Liver (tissue), 3 donors: ENCODE measurements at regions not wholly inside any gene's neighbourhood (a gene's known extent, or its start where the extent isn't known, plus 50 kb on each side); places are given as distances from the start of the nearest gene placed in this dataset.

Experiments
- CTCF ChIP-seq: fragments of 150-350 bp; IDR thresholded peaks from 2 replicates; pipeline ENCODE4 v1.5.1; 2017; ENCODE audit warnings: improper control_type of control experiment, low read depth, low read length; ENCODE audit not compliant: missing input control
- GABPA ChIP-seq, 2 donors: IDR thresholded peaks in 1 of 2; conservative IDR thresholded peaks in 1 of 2; 2 replicates each; pipeline ENCODE4 v1.6.1; 2016; ENCODE audit warnings: antibody characterized with exemption in 2 of 2, mild to moderate bottlenecking in 1 of 2, moderate library complexity in 1 of 2
- JUND ChIP-seq, 2 donors: IDR thresholded peaks; 2 replicates each; pipeline ENCODE4 v1.6.1; 2016; ENCODE audit warnings: antibody characterized with exemption in 2 of 2
- MAX ChIP-seq: IDR thresholded peaks from 2 replicates; pipeline ENCODE4 v1.6.1; 2016; ENCODE audit warnings: antibody characterized with exemption
- RAD21 ChIP-seq, 2 donors: IDR thresholded peaks; 2 replicates each; pipeline ENCODE4 v1.6.1; 2016; ENCODE audit warnings: antibody characterized with exemption in 2 of 2, mild to moderate bottlenecking in 2 of 2
- REST ChIP-seq: IDR thresholded peaks from 2 replicates; pipeline ENCODE4 v1.6.1; 2016; ENCODE audit warnings: antibody characterized with exemption, mild to moderate bottlenecking
- SP1 ChIP-seq: IDR thresholded peaks from 2 replicates; pipeline ENCODE4 v1.6.1; 2018; ENCODE audit warnings: antibody characterized with exemption, mild to moderate bottlenecking
- YY1 ChIP-seq: IDR thresholded peaks from 2 replicates; pipeline ENCODE4 v1.6.1; 2016; ENCODE audit warnings: antibody characterized with exemption, mild to moderate bottlenecking
- donor health status: healthy.
- donor health status: healthy.

- TF ChIP-seq CTCF (no peak), GABPA (IDR thresholded peaks at IDR 0.05 in 1 of 2, conservative IDR thresholded peaks at IDR 0.05 in 1 of 2) (no peak), MAX (no peak), REST (no peak), YY1 (no peak), JUND (IDR thresholded peaks at IDR 0.05) (no peak), SP1 (no peak), RAD21 (IDR thresholded peaks at IDR 0.05) (no peak)
Measured at GRCh38 chr15:53196242-53196641, 406.1 kb upstream of the ONECUT1 start.
